ENCODE measurements at regions not wholly inside any gene's neighbourhood (a gene's known extent, or its start where the extent isn't known, plus 50 kb on each side); places are given as distances from the start of the nearest gene placed in this dataset.

- no peaks in the 10 kb centered on the region for H3K27me3 ChIP-seq
- intact Hi-C loops (cut with DNase I) = no loop called here
- H3K4me1 ChIP-seq = no peaks in the 10 kb centered on the region
- no peak overlapping the region for H3K9ac ChIP-seq (ENCODE audit: low read depth in 2 of 2, low read length in 2 of 2)
- no peaks in the 10 kb centered on the region for H3K36me3 ChIP-seq
- no peaks in the 10 kb centered on the region for H3K9me3 ChIP-seq
- TF ChIP-seq CTCF (IDR thresholded peaks at IDR 0.05) = no peak
- DNase-seq = no peak
- H3K27ac ChIP-seq = no peak overlapping the region
- no peak overlapping the region for H3K4me3 ChIP-seq
Measured at GRCh38 chr3:94431876-94432570, 369.2 kb downstream of the NSUN3 start.

GRCh38 chr3:94433811-94434210 is 370.9 kb downstream of the NSUN3 start:
- H3K4me1 ChIP-seq = no peaks in the 10 kb centered on the region
- no peak for DNase-seq
- TF ChIP-seq CTCF (IDR thresholded peaks at IDR 0.05) = no peak
- H3K9me3 ChIP-seq = no peaks in the 10 kb centered on the region
- H3K27ac ChIP-seq = no peak overlapping the region
- no peak overlapping the region for H3K4me3 ChIP-seq
- H3K36me3 ChIP-seq = no peaks in the 10 kb centered on the region
- H3K9ac ChIP-seq (ENCODE audit: low read depth in 2 of 2, low read length in 2 of 2) = no peak overlapping the region
- intact Hi-C loops (cut with DNase I) = no loop called here
- no peaks in the 10 kb centered on the region for H3K27me3 ChIP-seq

DNA sequence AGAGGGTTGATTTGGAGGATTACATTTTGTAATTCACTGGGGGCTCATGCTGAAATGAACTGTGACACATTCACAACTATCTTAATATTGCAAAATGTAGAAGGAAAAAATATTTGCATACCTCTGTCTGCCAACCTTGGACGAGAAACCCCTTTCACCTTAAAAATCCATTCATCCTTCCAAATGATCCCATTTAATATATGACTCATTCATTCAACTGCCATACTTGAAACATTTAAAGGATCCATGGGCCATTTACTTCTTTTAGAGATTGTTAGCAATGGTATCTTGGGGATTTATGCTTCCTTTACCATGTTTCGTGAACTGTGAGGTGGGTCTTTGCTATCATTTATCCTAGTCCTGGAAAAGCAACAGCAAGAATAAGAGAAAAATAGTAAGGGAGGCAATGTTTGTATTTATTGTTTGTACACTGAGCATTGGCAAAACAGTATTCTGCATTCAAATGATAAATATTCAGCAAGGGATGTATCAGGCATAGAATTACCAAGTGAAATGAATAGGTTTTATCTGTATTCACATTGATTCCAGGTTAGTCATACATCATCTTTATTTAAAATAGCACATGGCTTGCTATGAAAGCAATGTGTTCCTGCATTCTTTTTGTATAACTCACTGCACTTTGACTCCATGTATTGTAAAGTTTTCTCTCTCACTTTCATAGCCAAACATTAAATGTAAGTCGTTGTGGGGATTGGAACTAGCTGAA is 378.1 kb downstream of the NSUN3 start:
- Histone ChIP-seq H3K4me1 (no peaks in the 10 kb centered on the region), H3K36me3 (no peaks in the 10 kb centered on the region), H3K9me3 (no peaks in the 10 kb centered on the region), H3K27me3 (no peaks in the 10 kb centered on the region), H3K9ac (ENCODE audit: low read depth in 2 of 2, low read length in 2 of 2) (no peak overlapping the region), H3K4me3 (no peak overlapping the region), H3K27ac (no peak overlapping the region)
- intact Hi-C loops (cut with DNase I) = no loop called here
- TF ChIP-seq CTCF (IDR thresholded peaks at IDR 0.05) = no peak
- DNase-seq = no peak

DNA sequence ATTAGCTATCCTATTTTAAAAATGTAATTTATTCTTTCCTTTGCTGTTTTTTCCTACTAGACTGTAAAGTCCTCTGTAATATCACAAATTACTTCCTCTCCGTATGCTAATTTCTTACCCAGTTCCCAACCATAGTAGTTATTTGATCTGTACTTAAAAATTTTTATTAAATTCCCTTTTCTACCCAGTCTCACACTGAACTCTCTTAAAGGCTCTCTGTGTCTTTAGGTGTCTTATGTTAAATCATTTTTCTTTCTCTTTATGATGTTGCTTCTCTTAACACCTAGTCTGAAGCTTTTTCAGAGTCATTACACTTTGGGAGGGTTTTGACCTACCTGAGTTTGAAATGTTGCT is 378.6 kb downstream of the NSUN3 start:
- intact Hi-C loops (cut with DNase I) = no loop called here
- no peaks in the 10 kb centered on the region for H3K27me3 ChIP-seq
- no peak for TF ChIP-seq CTCF (IDR thresholded peaks at IDR 0.05)
- H3K4me1 ChIP-seq = no peaks in the 10 kb centered on the region
- no peak overlapping the region for H3K4me3 ChIP-seq
- H3K36me3 ChIP-seq = no peaks in the 10 kb centered on the region
- DNase-seq = no peak
- no peak overlapping the region for H3K9ac ChIP-seq (ENCODE audit: low read depth in 2 of 2, low read length in 2 of 2)
- H3K9me3 ChIP-seq = no peaks in the 10 kb centered on the region
- no peak overlapping the region for H3K27ac ChIP-seq

- H3K4me1 ChIP-seq = no peaks in the 10 kb centered on the region
- no peaks in the 10 kb centered on the region for H3K36me3 ChIP-seq
- no peak overlapping the region for H3K9ac ChIP-seq (ENCODE audit: low read depth in 2 of 2, low read length in 2 of 2)
- no peak overlapping the region for H3K27ac ChIP-seq
- H3K27me3 ChIP-seq = no peaks in the 10 kb centered on the region
- intact Hi-C loops (cut with DNase I) = no loop called here
- TF ChIP-seq CTCF (IDR thresholded peaks at IDR 0.05) = no peak
- DNase-seq = no peak
- H3K4me3 ChIP-seq = no peak overlapping the region
- no peaks in the 10 kb centered on the region for H3K9me3 ChIP-seq
Measured at GRCh38 chr3:94453864-94454263, 391.0 kb downstream of the NSUN3 start.
